ENCODE measurements at regions not wholly inside any gene's neighbourhood (a gene's known extent, or its start where the extent isn't known, plus 50 kb on each side); places are given as distances from the start of the nearest gene placed in this dataset.

DNA sequence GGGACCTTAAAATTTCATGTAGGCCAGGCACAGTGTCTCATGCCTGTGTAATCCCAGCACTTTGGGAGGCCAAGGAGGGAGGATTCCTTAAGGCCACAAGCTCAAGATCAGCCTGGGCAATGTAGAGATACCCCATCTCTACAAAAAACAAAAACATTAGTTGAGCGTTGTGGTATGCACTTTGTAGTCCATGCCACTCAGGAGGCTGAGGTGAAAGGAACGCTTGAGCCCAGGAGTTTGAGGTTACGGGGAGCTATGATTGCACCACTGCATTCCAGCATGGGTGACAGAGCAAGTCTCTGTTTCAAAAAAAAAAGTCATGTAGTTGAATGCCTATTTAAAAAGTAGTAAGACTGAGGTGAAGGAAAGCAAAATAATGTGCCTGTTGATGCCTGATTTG lies 83.5 kb downstream of the TTC6 start:
- TF ChIP-seq, protein P1, sequence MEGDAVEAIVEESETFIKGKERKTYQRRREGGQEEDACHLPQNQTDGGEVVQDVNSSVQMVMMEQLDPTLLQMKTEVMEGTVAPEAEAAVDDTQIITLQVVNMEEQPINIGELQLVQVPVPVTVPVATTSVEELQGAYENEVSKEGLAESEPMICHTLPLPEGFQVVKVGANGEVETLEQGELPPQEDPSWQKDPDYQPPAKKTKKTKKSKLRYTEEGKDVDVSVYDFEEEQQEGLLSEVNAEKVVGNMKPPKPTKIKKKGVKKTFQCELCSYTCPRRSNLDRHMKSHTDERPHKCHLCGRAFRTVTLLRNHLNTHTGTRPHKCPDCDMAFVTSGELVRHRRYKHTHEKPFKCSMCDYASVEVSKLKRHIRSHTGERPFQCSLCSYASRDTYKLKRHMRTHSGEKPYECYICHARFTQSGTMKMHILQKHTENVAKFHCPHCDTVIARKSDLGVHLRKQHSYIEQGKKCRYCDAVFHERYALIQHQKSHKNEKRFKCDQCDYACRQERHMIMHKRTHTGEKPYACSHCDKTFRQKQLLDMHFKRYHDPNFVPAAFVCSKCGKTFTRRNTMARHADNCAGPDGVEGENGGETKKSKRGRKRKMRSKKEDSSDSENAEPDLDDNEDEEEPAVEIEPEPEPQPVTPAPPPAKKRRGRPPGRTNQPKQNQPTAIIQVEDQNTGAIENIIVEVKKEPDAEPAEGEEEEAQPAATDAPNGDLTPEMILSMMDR (IDR thresholded peaks at IDR 0.05): no peak
- TF ChIP-seq EZH2 (IDR thresholded peaks at IDR 0.05) (no peak), EZH2phosphoT487 (IDR thresholded peaks at IDR 0.05) (no peak)
